ENCODE measurements at regions not wholly inside any gene's neighbourhood (a gene's known extent, or its start where the extent isn't known, plus 50 kb on each side); places are given as distances from the start of the nearest gene placed in this dataset.

DNA sequence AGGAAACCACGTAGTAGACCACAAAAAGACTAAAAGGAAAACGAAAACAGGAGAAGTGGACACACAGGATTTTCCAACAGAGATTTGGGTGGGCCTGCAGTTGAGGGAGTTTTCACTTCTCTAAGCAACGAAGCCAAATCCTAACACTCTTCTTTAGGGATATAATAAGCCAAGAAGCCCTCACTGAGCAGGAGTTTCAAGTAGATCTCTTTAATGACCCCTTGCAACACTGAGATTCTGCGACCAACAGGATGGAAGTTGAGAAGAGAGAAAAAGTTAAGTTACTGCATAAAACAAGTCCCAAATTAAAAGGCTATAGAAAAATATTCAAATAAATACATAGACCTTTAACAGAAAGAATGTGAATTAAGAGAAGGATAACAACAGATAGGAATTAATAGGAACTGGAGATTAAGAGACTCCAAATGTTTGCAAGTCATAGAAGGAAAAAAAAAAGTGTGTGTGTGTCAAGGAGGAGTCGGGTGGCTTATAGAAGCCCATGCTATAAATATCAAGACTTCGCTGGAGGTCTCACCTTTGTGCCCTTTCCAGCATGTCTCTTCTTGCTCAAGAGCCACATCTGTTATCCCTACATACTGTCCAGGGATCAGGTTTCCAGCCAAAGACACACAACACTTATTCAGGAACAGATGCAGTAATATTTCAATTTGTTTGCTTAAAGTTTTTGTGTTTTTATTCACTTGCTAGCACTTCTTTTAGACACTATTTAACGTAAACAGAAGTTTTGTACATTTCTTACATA is 69.4 kb upstream of the ARHGAP28 start:
- TF ChIP-seq CTCF (IDR thresholded peaks at IDR 0.05; ENCODE audit: low read length) (no peak), EZH2 (IDR thresholded peaks at IDR 0.05; ENCODE audit: borderline replicate concordance, low read length) (no peak)

Measured in OCI-LY1 (cell line).